Mesendoderm (in vitro differentiated cells): ENCODE measurements at regions not wholly inside any gene's neighbourhood (a gene's known extent, or its start where the extent isn't known, plus 50 kb on each side); places are given as distances from the start of the nearest gene placed in this dataset.

ENCODE experiments used
- DNase-seq: peaks from one replicate; pipeline ENCODE4 v3.0.0; 2013
- H2AK5ac ChIP-seq: 2 replicates; pipeline ENCODE4 v1.6.1; 2013; ENCODE audit warnings: low read length, inconsistent platforms
- H2BK120ac ChIP-seq: 2 replicates; pipeline ENCODE4 v1.6.1; 2013; ENCODE audit warnings: low read depth, mild to moderate bottlenecking, low read length, moderate library complexity, mixed read lengths
- H2BK15ac ChIP-seq: replicated peaks from 2 replicates; pipeline ENCODE4 v1.6.1; 2013; ENCODE audit warnings: low read depth, mild to moderate bottlenecking, moderate library complexity
- H2BK5ac ChIP-seq: 2 replicates; pipeline ENCODE4 v1.6.1; 2013; ENCODE audit warnings: low read length, inconsistent platforms
- H3K18ac ChIP-seq: 2 replicates; pipeline ENCODE4 v1.6.1; 2013; ENCODE audit warnings: mild to moderate bottlenecking, low read length, mixed read lengths
- H3K23ac ChIP-seq: one replicate; pipeline ENCODE4 v1.6.1; 2013; ENCODE audit warnings: low read length
- H3K27ac ChIP-seq: 2 replicates; pipeline ENCODE4 v1.5.1; 2013; ENCODE audit warnings: low read depth, mild to moderate bottlenecking, inconsistent platforms, low read length, moderate library complexity
- H3K27me3 ChIP-seq: 2 replicates; pipeline ENCODE4 v1.6.1; 2013; ENCODE audit warnings: low read length, control low read depth, mild to moderate bottlenecking, inconsistent platforms; ENCODE audit not compliant: insufficient read depth, poor library complexity
- H3K36me3 ChIP-seq: 2 replicates; pipeline ENCODE4 v1.6.1; 2013; ENCODE audit warnings: low read length, inconsistent platforms; ENCODE audit not compliant: control insufficient read depth, insufficient read depth
- H3K4ac ChIP-seq: one replicate; pipeline ENCODE4 v1.6.1; 2013; ENCODE audit warnings: low read depth, mild to moderate bottlenecking, low read length, moderate library complexity
- H3K4me1 ChIP-seq: 2 replicates; pipeline ENCODE4 v1.6.1; 2013; ENCODE audit warnings: low read depth, low read length, inconsistent platforms; ENCODE audit not compliant: control insufficient read depth
- H3K4me2 ChIP-seq: 2 replicates; pipeline ENCODE4 v1.6.1; 2013; ENCODE audit warnings: low read length
- H3K4me3 ChIP-seq: 2 replicates; pipeline ENCODE4 v1.5.1; 2013; ENCODE audit warnings: mild to moderate bottlenecking, low read length
- H3K56ac ChIP-seq: one replicate; pipeline ENCODE4 v1.6.1; 2013; ENCODE audit warnings: low read length
- H3K79me1 ChIP-seq: 2 replicates; pipeline ENCODE4 v1.6.1; 2013; ENCODE audit warnings: low read length, inconsistent platforms
- H3K79me2 ChIP-seq: 2 replicates; pipeline ENCODE4 v1.6.1; 2013; ENCODE audit warnings: mild to moderate bottlenecking, low read length; ENCODE audit not compliant: control insufficient read depth, insufficient read depth
- H3K9ac ChIP-seq: 2 replicates; pipeline ENCODE4 v1.6.1; 2013; ENCODE audit warnings: low read length, inconsistent platforms
- H4K5ac ChIP-seq: one replicate; pipeline ENCODE4 v1.6.1; 2013; ENCODE audit warnings: low read length
- H4K8ac ChIP-seq: one replicate; pipeline ENCODE4 v1.6.1; 2013; ENCODE audit warnings: low read depth, mild to moderate bottlenecking, control low read depth, low read length, moderate library complexity
- WGBS: extraction: QIAGEN DNeasy Blood & Tissue Kit; methylation state at CpG from one replicate; pipeline ENCODE4 v1.1.7; 2013; ENCODE audit warnings: low lambda C conversion rate, missing lambda C conversion rate; ENCODE audit not compliant: insufficient coverage; ENCODE audit errors: extremely low coverage; 5-methylcytosine and 5-hydroxymethylcytosine counted together

DNA sequence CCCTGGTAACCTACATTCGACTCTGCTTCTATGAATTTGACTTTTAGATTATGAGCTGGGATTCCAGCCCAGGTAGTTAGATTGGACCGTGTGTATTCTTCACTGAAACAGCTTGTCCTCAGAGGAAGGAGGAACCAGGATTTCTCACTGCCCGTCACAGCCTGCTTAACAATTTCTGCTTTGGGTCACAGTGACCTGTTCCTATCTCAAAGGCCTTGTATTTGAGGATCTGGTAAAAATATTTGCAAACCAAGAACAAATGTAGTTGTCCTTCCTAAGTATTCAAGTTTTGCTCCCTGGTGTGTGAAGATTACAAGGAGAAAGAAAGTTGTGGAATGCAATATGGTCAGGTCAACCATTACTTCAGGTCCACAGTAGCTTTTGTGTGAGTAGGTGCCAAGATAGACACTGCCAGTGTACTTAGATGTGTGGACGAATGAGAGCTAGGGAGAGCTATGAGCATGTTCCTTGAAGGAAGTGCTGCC lies 55.1 kb downstream of the KIF4B start:
- Histone ChIP-seq H3K27ac (no peak overlapping the region), H3K36me3 (no peaks in the 10 kb centered on the region), H3K56ac (no peak overlapping the region), H3K4me1 (no peaks in the 10 kb centered on the region), H3K4me3 (no peak overlapping the region), H3K4me2 (no peak overlapping the region), H2BK120ac (no peak overlapping the region), H2AK5ac (no peak overlapping the region), H3K27me3 (no peaks in the 10 kb centered on the region), H2BK15ac (no peak overlapping the region), H3K23ac (no peak overlapping the region), H3K79me1 (no peaks in the 10 kb centered on the region), H3K18ac (no peak overlapping the region), H2BK5ac (no peak overlapping the region), H4K5ac (no peak overlapping the region), H3K4ac (no peak overlapping the region), H4K8ac (no peak overlapping the region), H3K9ac (no peak overlapping the region), H3K79me2 (no peaks in the 10 kb centered on the region)
- DNase-seq, result no peak
- no CpG with 5 or more reads among the region's 4 CpGs for WGBS

DNA sequence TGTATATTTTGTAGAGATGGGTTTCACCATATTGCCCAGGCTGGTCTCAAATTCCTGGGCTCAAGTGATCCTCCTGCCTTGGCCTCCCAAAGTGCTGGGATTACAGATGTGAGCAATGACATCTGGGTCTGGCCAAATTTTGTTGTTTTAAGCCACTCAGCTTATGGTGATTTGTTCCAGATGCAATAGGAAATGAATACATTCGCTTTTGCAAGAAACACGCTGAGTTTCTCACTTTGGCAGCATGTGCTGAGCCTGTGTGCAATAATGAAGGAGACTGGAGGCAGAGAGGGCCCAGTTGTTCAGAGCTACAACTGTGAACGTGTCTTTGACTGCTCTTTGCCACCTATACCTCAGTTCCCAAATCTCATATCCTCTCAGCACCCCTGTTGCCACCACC lies 56.4 kb downstream of the KIF4B start:
- DNase-seq, result no peak
- Histone ChIP-seq H3K79me2 (no peaks in the 10 kb centered on the region), H3K56ac (no peak overlapping the region), H3K79me1 (no peaks in the 10 kb centered on the region), H3K4ac (no peak overlapping the region), H3K4me1 (no peaks in the 10 kb centered on the region), H4K5ac (no peak overlapping the region), H4K8ac (no peak overlapping the region), H3K4me2 (no peak overlapping the region), H3K23ac (no peak overlapping the region), H2BK5ac (no peak overlapping the region), H3K9ac (no peak overlapping the region), H3K27ac (no peak overlapping the region), H3K36me3 (no peaks in the 10 kb centered on the region), H2BK120ac (no peak overlapping the region), H3K18ac (no peak overlapping the region), H3K4me3 (no peak overlapping the region), H2AK5ac (no peak overlapping the region), H2BK15ac (no peak overlapping the region), H3K27me3 (no peaks in the 10 kb centered on the region)
- no CpG with 5 or more reads among the region's 3 CpGs for WGBS

- H3K36me3 ChIP-seq, result no peaks in the 10 kb centered on the region
- no peak overlapping the region for H2BK120ac ChIP-seq
- H3K4me1 ChIP-seq, result no peaks in the 10 kb centered on the region
- no peak for DNase-seq
- no peak overlapping the region for H2AK5ac ChIP-seq
- no peak overlapping the region for H3K9ac ChIP-seq
- H3K4me2 ChIP-seq, result no peak overlapping the region
- H3K18ac ChIP-seq, result no peak overlapping the region
- H3K23ac ChIP-seq, result no peak overlapping the region
- no peak overlapping the region for H2BK5ac ChIP-seq
- no peak overlapping the region for H3K27ac ChIP-seq
- H4K8ac ChIP-seq, result no peak overlapping the region
- no peaks in the 10 kb centered on the region for H3K79me2 ChIP-seq
- no peak overlapping the region for H3K4me3 ChIP-seq
- no peak overlapping the region for H3K4ac ChIP-seq
- no peaks in the 10 kb centered on the region for H3K27me3 ChIP-seq
- no peak overlapping the region for H3K56ac ChIP-seq
- H4K5ac ChIP-seq, result no peak overlapping the region
- H2BK15ac ChIP-seq, result no peak overlapping the region
- H3K79me1 ChIP-seq, result no peaks in the 10 kb centered on the region
Observed at GRCh38 chr5:155070781-155071180, 57.2 kb downstream of the KIF4B start.

DNA sequence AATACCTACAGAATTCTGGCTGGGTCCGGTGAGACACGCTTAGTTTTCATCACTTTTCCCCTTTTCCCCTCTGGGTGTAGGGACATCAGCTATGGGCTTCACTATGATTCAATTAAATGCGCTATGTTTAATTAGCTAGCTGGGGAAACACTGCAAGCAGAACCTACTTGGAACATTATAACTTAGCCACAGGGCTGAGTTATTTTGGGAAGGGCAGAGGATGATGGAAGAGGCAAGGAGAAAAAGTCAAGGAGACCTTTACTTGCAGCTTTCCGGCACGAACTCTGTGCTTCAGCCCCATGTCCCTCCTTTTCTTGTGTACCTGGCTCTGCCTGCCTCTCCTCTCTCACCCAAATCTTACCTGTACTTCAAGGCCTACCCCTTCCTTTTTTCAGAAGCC lies 62.8 kb downstream of the KIF4B start:
- no peak overlapping the region for H3K4me3 ChIP-seq
- no peaks in the 10 kb centered on the region for H3K79me2 ChIP-seq
- H3K27ac ChIP-seq, result no peak overlapping the region
- DNase-seq, result no peak
- no peak overlapping the region for H2BK120ac ChIP-seq
- H3K27me3 ChIP-seq, result no peaks in the 10 kb centered on the region
- no peaks in the 10 kb centered on the region for H3K79me1 ChIP-seq
- no peak overlapping the region for H2BK5ac ChIP-seq
- H2BK15ac ChIP-seq, result no peak overlapping the region
- no peak overlapping the region for H3K4me2 ChIP-seq
- H3K36me3 ChIP-seq, result no peaks in the 10 kb centered on the region
- no peak overlapping the region for H3K56ac ChIP-seq
- no peak overlapping the region for H4K8ac ChIP-seq
- H3K23ac ChIP-seq, result no peak overlapping the region
- H3K18ac ChIP-seq, result no peak overlapping the region
- H3K4ac ChIP-seq, result no peak overlapping the region
- no peak overlapping the region for H2AK5ac ChIP-seq
- WGBS, result no CpG with 5 or more reads among the region's 5 CpGs
- H4K5ac ChIP-seq, result no peak overlapping the region
- H3K9ac ChIP-seq, result no peak overlapping the region
- H3K4me1 ChIP-seq, result peaks cover 2% of the 10 kb centered on the region

- H3K27ac ChIP-seq, result no peak overlapping the region
- DNase-seq, result no peak
- no peak overlapping the region for H3K4ac ChIP-seq
- no peaks in the 10 kb centered on the region for H3K79me2 ChIP-seq
- no peak overlapping the region for H3K18ac ChIP-seq
- no peak overlapping the region for H2BK120ac ChIP-seq
- no peak overlapping the region for H4K8ac ChIP-seq
- H3K4me1 ChIP-seq, result peaks cover 2% of the 10 kb centered on the region
- no peak overlapping the region for H4K5ac ChIP-seq
- H3K4me2 ChIP-seq, result no peak overlapping the region
- no peak overlapping the region for H3K4me3 ChIP-seq
- H3K36me3 ChIP-seq, result no peaks in the 10 kb centered on the region
- H3K23ac ChIP-seq, result no peak overlapping the region
- H2BK5ac ChIP-seq, result no peak overlapping the region
- H3K56ac ChIP-seq, result no peak overlapping the region
- H2BK15ac ChIP-seq, result no peak overlapping the region
- H3K27me3 ChIP-seq, result no peaks in the 10 kb centered on the region
- no peak overlapping the region for H2AK5ac ChIP-seq
- H3K9ac ChIP-seq, result no peak overlapping the region
- no peaks in the 10 kb centered on the region for H3K79me1 ChIP-seq
- WGBS, result no CpG with 5 or more reads among the region's 3 CpGs
Observed at GRCh38 chr5:155079698-155080097, 66.1 kb downstream of the KIF4B start.

GRCh38 chr5:155080721-155081120 lies 67.2 kb downstream of the KIF4B start:
- Histone ChIP-seq H2BK15ac (no peak overlapping the region), H3K79me2 (no peaks in the 10 kb centered on the region), H3K27ac (no peak overlapping the region), H3K36me3 (no peaks in the 10 kb centered on the region), H3K4me3 (no peak overlapping the region), H3K18ac (no peak overlapping the region), H4K5ac (no peak overlapping the region), H3K56ac (no peak overlapping the region), H3K79me1 (no peaks in the 10 kb centered on the region), H2AK5ac (no peak overlapping the region), H3K4ac (no peak overlapping the region), H3K9ac (no peak overlapping the region), H3K23ac (no peak overlapping the region), H2BK120ac (no peak overlapping the region), H3K4me2 (no peak overlapping the region), H4K8ac (no peak overlapping the region), H3K27me3 (no peaks in the 10 kb centered on the region), H2BK5ac (no peak overlapping the region), H3K4me1 (peaks cover 2% of the 10 kb centered on the region)
- no CpG with 5 or more reads among the region's 3 CpGs for WGBS
- DNase-seq, result no peak
